ENCODE measurements at regions not wholly inside any gene's neighbourhood (a gene's known extent, or its start where the extent isn't known, plus 50 kb on each side); places are given as distances from the start of the nearest gene placed in this dataset.
A peak's percentile ranks its signal among the peaks of the same experiment; 100 is the strongest.

DNA sequence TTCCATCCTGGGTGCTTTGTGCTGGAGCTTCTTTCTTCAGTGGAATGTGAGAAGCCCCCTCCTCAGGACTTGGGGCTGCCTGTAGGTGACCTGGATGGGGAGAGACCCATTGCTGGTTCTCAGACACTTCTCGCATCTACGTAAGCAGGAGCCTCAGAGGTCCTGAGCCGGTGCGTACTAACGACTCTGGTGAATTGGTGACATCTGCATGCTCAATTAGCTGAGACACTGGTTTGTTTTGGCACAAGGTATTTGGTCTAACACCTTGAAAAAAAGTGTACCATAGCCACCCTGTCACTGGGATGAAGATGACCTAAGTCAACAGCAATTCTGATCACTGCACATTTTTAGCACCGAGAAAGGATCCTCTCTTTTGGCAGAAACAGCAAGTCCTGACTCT, 57.7 kb downstream of the LRRC30 start:
- no peak for DNase-seq (ENCODE audit: low spot score)

DNA sequence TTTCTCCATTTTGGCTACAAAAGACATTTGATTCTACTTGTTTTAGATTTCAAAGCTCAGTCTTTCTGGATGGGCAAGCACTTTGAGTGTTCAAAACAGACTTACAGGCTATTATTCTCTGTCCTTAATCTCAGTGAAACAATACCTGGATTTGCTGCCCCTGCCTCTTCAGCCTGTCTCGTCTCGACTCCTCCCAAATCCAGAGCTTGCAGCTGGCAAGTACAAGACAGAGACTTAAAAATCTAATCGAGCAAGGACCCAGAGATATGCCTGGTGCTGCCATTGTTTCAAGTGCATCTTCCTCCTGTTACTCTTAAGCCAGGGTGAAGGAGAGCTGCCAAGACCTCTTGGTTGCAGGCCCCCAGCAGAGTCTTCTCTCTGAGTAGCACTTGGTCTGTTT, 59.2 kb downstream of the LRRC30 start:
- DNase-seq (ENCODE audit: low spot score), result no peak

DNA sequence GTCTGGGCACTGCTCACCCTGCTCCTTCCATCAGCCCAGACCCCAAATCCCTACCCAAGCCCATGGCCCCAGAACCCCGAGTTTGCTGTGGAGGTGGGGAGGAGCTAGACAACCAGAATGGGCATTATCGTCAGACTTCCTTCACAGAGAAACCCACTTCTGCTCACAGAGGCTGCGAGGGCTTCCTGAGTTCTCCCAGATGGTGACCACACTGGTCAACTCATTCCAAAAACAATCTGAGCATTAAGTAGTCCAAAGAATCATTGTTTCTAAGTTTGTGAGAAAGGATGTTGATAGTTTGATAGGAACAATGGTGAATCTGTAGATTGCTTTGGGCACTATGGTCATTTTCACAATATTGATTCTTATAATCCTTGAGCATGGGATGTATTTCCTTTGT, 60.2 kb downstream of the LRRC30 start:
- DNase-seq (ENCODE audit: low spot score), result peak; percentile 10

- no peak for DNase-seq (ENCODE audit: low spot score)
Observed at GRCh38 chr18:7298149-7298548, 67.3 kb downstream of the LRRC30 start.

DNA sequence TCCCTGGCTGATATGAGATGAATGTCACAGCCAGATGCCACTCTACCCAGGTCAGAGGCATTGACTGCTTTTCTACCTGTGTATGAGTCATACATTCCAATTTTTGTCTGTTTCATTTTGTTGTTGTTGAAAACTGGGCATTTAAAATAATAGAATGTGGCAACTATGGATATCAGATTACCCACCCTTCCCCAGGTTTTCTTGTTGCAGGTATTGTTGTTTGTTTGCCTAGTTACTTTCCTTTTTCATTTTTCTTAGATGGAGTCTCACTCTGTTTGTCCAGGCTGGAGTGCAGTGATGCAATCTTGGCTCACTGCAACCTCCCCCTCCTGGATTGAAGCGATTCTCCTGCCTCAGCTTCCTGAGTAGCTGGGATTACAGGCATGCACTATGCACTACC, 70.2 kb downstream of the LRRC30 start:
- no peak for DNase-seq (ENCODE audit: low spot score)

- no peak for DNase-seq (ENCODE audit: low spot score)
Observed at GRCh38 chr18:7303316-7304060, 72.6 kb downstream of the LRRC30 start.

DNA sequence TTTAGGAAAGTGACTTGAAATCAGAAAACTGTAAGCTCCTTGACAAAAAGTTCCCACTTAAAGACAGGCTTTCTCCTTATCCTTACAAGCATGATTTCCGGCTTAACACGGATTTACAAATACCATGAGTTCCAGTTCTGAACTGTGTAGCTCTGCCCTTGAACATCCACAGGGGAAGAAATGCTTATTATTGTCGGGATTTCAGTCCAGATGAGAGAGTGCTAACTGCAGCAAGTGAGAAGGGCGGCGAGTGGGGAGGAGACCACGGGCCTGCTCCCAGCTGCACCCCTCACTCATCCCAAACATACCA, 73.1 kb downstream of the LRRC30 start:
- DNase-seq (ENCODE audit: low spot score), result no peak

DNA sequence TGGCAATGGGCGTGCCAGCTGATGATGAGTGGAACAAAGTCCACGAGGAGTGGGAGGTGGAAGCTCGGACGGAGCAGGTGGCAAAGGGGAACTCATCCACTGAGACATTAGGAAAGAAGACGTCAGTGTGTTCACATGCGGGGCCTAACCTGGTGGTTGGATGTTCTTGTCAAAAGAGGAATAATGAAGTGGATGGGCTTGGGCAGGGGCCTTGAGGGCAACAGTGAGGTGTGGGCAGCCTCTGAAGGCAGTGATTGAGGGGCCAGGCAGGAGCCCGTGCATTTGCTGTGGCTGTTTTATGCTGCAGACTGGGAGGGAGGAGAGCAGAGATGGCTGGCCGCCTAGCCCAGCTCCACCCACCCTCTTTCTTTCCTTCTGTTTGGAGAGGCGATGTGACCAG, 74.5 kb downstream of the LRRC30 start:
- DNase-seq (ENCODE audit: low spot score), result no peak

DNA sequence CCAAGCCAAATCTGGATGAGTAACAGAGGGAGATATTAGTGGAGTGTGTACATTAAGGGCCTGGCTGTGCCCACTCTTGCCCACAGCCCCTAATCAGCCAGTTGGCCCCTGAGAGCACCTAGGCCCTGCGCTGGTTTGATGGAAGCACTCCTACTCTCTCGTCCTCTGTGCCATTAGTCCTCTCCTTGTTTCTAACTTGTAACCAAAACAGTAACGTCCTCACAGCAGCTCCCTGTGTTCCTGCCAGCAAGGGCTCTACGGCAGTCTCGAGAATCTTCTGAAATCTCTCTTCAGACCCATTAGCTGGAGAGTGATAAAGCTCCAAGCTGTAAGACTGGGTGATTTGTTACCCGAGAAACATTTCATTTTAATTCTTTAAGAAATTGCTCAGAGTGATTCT, 76.1 kb downstream of the LRRC30 start:
- no peak for DNase-seq (ENCODE audit: low spot score)

DNA sequence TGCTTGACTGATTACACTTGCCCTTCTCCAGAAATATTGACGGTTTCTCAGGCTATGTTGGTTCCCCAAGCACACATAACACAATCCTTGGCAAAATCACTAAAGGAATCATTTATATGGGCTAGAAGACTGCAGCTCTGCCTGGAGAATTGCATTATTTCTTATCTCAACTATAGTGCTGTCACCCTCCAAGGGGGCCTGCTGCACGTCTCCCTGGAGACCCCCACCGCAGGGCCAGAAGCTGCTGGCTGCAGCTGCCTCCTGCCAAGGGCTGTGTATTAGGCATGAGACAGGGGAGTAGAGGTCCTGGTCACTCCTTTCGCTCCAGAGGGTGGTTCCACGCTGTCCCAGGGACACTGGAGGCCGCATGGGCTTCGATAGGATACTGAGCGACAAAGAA, 76.6 kb downstream of the LRRC30 start:
- DNase-seq (ENCODE audit: low spot score), result no peak

DNA sequence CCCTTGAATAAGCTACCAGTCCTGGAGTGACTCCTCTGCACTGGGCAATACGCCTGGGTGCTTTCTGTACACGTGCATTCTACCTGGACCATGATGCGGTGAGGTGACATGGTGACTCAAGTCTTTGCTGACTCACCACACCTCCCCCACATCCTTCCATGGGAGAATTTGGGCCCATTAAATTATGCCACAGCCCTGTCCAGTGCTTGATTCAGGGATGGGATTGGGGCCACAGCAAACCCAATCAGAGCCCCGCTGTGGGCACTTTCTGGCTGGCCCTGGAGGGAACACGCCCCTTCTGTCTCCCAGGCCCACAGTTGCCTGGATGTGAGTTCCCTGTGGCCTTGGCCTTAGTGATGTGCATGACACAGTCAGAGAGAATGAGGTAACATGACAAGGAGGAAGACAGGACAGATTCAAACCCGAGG, 86.9 kb downstream of the LRRC30 start:
- no peak for DNase-seq (ENCODE audit: low spot score)

- DNase-seq (ENCODE audit: low spot score), result no peak
Observed at GRCh38 chr18:7319161-7319560, 88.3 kb downstream of the LRRC30 start.

DNA sequence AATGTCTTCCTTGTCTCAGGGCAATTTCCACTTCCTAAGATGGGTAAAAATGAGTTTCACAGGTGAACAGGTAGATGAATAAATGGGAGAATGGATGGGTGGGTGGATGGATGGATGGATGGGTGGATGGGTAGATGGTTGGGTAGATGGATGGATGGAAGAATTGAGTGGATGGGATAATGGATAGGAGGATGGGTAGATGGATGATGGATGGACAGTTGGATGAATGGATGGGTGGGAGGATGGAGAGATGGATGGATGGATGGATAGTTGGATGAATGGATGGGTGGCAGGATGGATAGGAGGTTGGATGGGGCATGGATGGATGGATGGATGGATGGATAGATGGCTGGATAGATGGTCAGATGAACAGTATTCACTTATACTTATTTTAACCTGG, 90.9 kb downstream of the LRRC30 start:
- DNase-seq (ENCODE audit: low spot score), result no peak

- no peak for DNase-seq (ENCODE audit: low spot score)
Observed at GRCh38 chr18:7322817-7323485, 92.1 kb downstream of the LRRC30 start.

- DNase-seq (ENCODE audit: low spot score), result peak; percentile 56
Observed at GRCh38 chr18:7325126-7325430, 94.2 kb downstream of the LRRC30 start.

DNA sequence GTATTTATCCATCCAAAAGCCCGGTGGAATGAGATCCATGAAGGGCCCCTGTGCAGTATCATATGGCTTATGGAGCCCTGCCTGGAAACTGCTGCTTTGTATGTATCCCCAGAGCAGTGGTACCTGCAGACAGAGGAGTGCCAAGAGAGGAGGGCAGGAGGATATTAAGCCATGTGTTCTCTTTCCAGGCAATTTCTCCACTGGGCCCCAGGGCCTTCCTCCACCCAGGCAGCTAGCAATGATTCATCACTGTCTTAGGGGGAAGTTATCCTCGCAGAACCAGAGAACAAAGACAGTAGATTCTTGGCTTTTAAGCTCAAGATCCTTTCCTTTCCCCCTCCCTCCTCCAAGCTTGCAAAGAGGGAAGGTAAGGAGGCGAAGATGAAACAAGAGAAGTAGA, 98.1 kb downstream of the LRRC30 start:
- peak; percentile 29 for DNase-seq (ENCODE audit: low spot score)

- peak; percentile 18 for DNase-seq (ENCODE audit: low spot score)
Observed at GRCh38 chr18:7332452-7332851, 101.6 kb downstream of the LRRC30 start.

DNA sequence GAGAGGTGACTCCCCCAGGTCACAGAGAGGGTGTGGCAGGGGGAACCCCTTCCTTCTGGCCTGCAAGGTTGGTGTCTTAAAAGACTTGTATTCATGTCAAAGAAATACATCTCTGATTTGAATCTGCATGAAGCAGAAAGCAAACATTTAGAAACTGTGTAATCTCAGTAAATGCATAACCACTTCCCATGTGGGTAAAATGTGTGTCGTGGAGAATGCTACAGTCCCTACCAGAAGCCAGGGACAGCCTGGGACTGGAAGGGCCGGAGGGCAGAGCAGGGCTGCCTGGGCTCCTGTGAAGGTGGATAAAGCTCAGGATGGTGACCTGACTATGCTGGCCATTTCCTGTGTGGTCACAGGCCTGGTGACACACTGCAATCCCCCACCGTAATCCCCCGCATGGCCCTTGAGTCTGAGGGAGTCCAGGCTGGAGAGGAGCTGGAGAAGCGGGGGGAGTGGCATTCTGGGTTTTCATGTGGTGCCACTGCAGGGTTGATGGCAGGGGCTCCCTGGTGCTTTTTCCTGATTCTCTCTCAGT, 102.2 kb downstream of the LRRC30 start:
- DNase-seq (ENCODE audit: low spot score), result peak; percentile 1

DNA sequence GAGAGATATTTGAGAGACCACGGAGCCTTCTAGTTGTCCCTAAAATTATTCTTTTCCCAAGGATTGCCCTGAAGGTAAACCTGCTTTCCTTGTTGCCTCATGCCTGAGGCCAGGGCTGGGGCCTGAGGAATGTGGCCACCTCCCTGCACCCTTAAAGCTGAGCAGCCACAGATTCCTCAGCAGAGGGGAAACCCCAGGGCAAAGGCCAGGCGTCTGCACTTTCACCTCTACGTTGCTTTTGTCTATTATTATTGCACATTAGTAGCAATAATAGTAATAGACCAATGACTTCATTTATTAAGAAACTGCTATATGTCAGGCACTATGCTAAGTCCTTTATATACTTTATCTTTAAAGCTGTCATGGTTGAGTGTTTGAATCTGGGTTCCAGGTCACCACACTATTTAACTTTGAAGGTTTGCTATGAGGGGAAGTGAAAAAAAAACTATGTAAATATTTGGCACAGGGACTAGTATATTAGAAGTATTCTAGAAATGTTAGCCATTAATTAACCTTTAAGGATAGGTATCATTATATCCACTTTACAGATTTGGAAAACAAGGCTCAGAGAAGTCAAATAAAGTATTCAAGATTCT, 104.2 kb downstream of the LRRC30 start:
- DNase-seq (ENCODE audit: low spot score), result no peak

- no peak for DNase-seq (ENCODE audit: low spot score)
Observed at GRCh38 chr18:7336623-7337022, 105.7 kb downstream of the LRRC30 start.

GRCh38 chr18:7338846-7339245, 108.0 kb downstream of the LRRC30 start:
- peak; percentile 39 for DNase-seq (ENCODE audit: low spot score)

- DNase-seq (ENCODE audit: low spot score), result no peak
Observed at GRCh38 chr18:7341581-7342337, 110.9 kb downstream of the LRRC30 start.
